Mesenchymal stem cell (in vitro differentiated cells and primary cell): ENCODE measurements at regions not wholly inside any gene's neighbourhood (a gene's known extent, or its start where the extent isn't known, plus 50 kb on each side); places are given as distances from the start of the nearest gene placed in this dataset.

ENCODE experiments used
- DNase-seq: peaks from one replicate; pipeline ENCODE4 v3.0.0-alpha.2; 2013
- H2AFZ ChIP-seq: one replicate; pipeline ENCODE4 v1.6.1; 2013; ENCODE audit warnings: low read depth, mild to moderate bottlenecking, control low read depth, inconsistent platforms, low read length, moderate library complexity
- H2AK5ac ChIP-seq: 2 replicates; pipeline ENCODE4 v1.6.1; 2013; ENCODE audit warnings: low read length, moderate library complexity, mild to moderate bottlenecking, inconsistent platforms; ENCODE audit not compliant: severe bottlenecking
- H2BK120ac ChIP-seq: one replicate; pipeline ENCODE4 v1.6.1; 2013; ENCODE audit warnings: low read depth, mild to moderate bottlenecking, inconsistent platforms, low read length, moderate library complexity
- H2BK12ac ChIP-seq, 2 experiments: one replicate each; pipeline ENCODE4 v1.6.1; 2013; ENCODE audit warnings: inconsistent platforms in 2 of 2, low read length in 2 of 2, mild to moderate bottlenecking in 2 of 2, moderate library complexity in 2 of 2, control low read depth in 1 of 2
- H2BK15ac ChIP-seq: one replicate; pipeline ENCODE4 v1.6.1; 2013; ENCODE audit warnings: mild to moderate bottlenecking, low read depth, inconsistent platforms; ENCODE audit not compliant: poor library complexity, severe bottlenecking
- H2BK5ac ChIP-seq: 2 replicates; pipeline ENCODE4 v1.6.1; 2013; ENCODE audit warnings: low read depth, mild to moderate bottlenecking, low read length, control low read depth, inconsistent platforms; ENCODE audit not compliant: poor library complexity, severe bottlenecking
- H3K14ac ChIP-seq, 2 experiments: one replicate each; pipeline ENCODE4 v1.6.1; 2013; ENCODE audit warnings: inconsistent platforms in 2 of 2, low read length in 2 of 2, control low read depth in 1 of 2, mild to moderate bottlenecking in 1 of 2, moderate library complexity in 1 of 2
- H3K18ac ChIP-seq, 2 experiments: one replicate each; pipeline ENCODE4 v1.6.1; 2013; ENCODE audit warnings: inconsistent platforms in 2 of 2, low read length in 2 of 2, control low read depth in 1 of 2, low read depth in 1 of 2, mild to moderate bottlenecking in 1 of 2
- H3K23ac ChIP-seq, 2 experiments: one replicate each; pipeline ENCODE4 v1.6.1; 2013; ENCODE audit warnings: inconsistent platforms in 2 of 2, low read length in 2 of 2, mild to moderate bottlenecking in 2 of 2, moderate library complexity in 2 of 2, control low read depth in 1 of 2
- H3K27ac ChIP-seq: 2 replicates; pipeline ENCODE4 v1.5.1; 2013; ENCODE audit warnings: mild to moderate bottlenecking, moderate library complexity, low read length, control low read depth, inconsistent platforms; ENCODE audit not compliant: poor library complexity, severe bottlenecking
- H3K27me3 ChIP-seq, 2 experiments: 2 replicates each; pipeline versions ENCODE4 v1.6.1 to v1.7.0; 2013; ENCODE audit warnings: low read length in 2 of 2, mild to moderate bottlenecking in 2 of 2, moderate library complexity in 2 of 2, control low read depth in 1 of 2, inconsistent platforms in 1 of 2; ENCODE audit not compliant: control insufficient read depth in 1 of 2, insufficient read depth in 1 of 2
- H3K36me3 ChIP-seq, 2 experiments: 2 replicates each; pipeline versions ENCODE4 v1.6.1 to v1.7.0; 2013; ENCODE audit warnings: low read length in 2 of 2, control low read depth in 1 of 2, inconsistent platforms in 1 of 2, low read depth in 1 of 2, mild to moderate bottlenecking in 1 of 2; ENCODE audit not compliant: insufficient read depth in 2 of 2, control insufficient read depth in 1 of 2
- H3K4ac ChIP-seq, 2 experiments: one replicate each; pipeline ENCODE4 v1.6.1; 2013; ENCODE audit warnings: inconsistent platforms in 2 of 2, low read length in 2 of 2, mild to moderate bottlenecking in 2 of 2, moderate library complexity in 2 of 2, control low read depth in 1 of 2, low read depth in 1 of 2
- H3K4me1 ChIP-seq: 2 replicates; pipeline ENCODE4 v1.6.1; 2013; ENCODE audit warnings: low read depth, low read length, control low read depth; ENCODE audit not compliant: control insufficient read depth, insufficient read depth
- H3K4me2 ChIP-seq: 2 replicates; pipeline ENCODE4 v1.6.1; 2013; ENCODE audit warnings: low read length, mild to moderate bottlenecking, inconsistent platforms; ENCODE audit not compliant: poor library complexity, severe bottlenecking
- H3K4me3 ChIP-seq, 2 experiments: 2 replicates each; pipeline versions ENCODE4 v1.5.1 to v1.7.0; 2013; ENCODE audit warnings: low read length in 2 of 2, mild to moderate bottlenecking in 2 of 2, control low read depth in 1 of 2, low read depth in 1 of 2; ENCODE audit not compliant: insufficient read depth in 1 of 2
- H3K79me1 ChIP-seq: replicated peaks from 2 replicates; pipeline ENCODE4 v1.6.1; 2013; ENCODE audit warnings: mild to moderate bottlenecking, control low read depth, low read length, inconsistent platforms; ENCODE audit not compliant: poor library complexity, severe bottlenecking
- H3K9ac ChIP-seq: 2 replicates; pipeline ENCODE4 v1.7.0; 2013; ENCODE audit warnings: mild to moderate bottlenecking, low read length, moderate library complexity
- H3K9me3 ChIP-seq: 2 replicates; pipeline ENCODE4 v1.7.0; 2013; ENCODE audit warnings: mild to moderate bottlenecking, low read length; ENCODE audit not compliant: control insufficient read depth
- H4K8ac ChIP-seq: one replicate; pipeline ENCODE4 v1.6.1; 2013; ENCODE audit warnings: inconsistent platforms, mild to moderate bottlenecking, low read length, moderate library complexity
- H4K91ac ChIP-seq: one replicate; pipeline ENCODE4 v1.6.1; 2013; ENCODE audit warnings: mild to moderate bottlenecking, low read length, inconsistent platforms
- WGBS: methylation state at CpG from one replicate; pipeline ENCODE4 v1.1.7; 2013; ENCODE audit warnings: mixed read lengths; 5-methylcytosine and 5-hydroxymethylcytosine counted together

- H3K4me3 ChIP-seq = no peak overlapping the region
- H3K9me3 ChIP-seq = no peaks in the 10 kb centered on the region
- no peak overlapping the region for H4K8ac ChIP-seq
- H2BK12ac ChIP-seq = no peak overlapping the region
- no peaks in the 10 kb centered on the region for H3K27me3 ChIP-seq
- no peak overlapping the region for H3K4ac ChIP-seq
- H3K14ac ChIP-seq = no peak overlapping the region
- H2BK5ac ChIP-seq = no peak overlapping the region
- H3K9ac ChIP-seq = no peak overlapping the region
- H3K79me1 ChIP-seq = no peaks in the 10 kb centered on the region
- DNase-seq = no peak
- H3K18ac ChIP-seq = no peak overlapping the region
- H4K91ac ChIP-seq = no peak overlapping the region
- H2BK120ac ChIP-seq = no peak overlapping the region
- no peaks in the 10 kb centered on the region for H3K36me3 ChIP-seq
- H2BK15ac ChIP-seq = no peak overlapping the region
- WGBS = 93% methylated on average over 5 of the region's 5 CpGs
- H3K27ac ChIP-seq = no peak overlapping the region
- no peak overlapping the region for H2AK5ac ChIP-seq
- H3K4me2 ChIP-seq = no peak overlapping the region
- H2AFZ ChIP-seq = no peak overlapping the region
- no peaks in the 10 kb centered on the region for H3K4me1 ChIP-seq
- H3K23ac ChIP-seq = no peak overlapping the region
Observed at GRCh38 chr10:36783400-36783799, 342.0 kb upstream of the ANKRD30A start.

GRCh38 chr10:36781570-36781969 lies 343.8 kb upstream of the ANKRD30A start:
- no peaks in the 10 kb centered on the region for H3K27me3 ChIP-seq
- H2AK5ac ChIP-seq = no peak overlapping the region
- H4K91ac ChIP-seq = no peak overlapping the region
- no peaks in the 10 kb centered on the region for H3K9me3 ChIP-seq
- no peak overlapping the region for H2BK120ac ChIP-seq
- no peak overlapping the region for H3K18ac ChIP-seq
- H3K14ac ChIP-seq = no peak overlapping the region
- H2AFZ ChIP-seq = no peak overlapping the region
- no peak overlapping the region for H2BK12ac ChIP-seq
- no peaks in the 10 kb centered on the region for H3K79me1 ChIP-seq
- no peak overlapping the region for H2BK15ac ChIP-seq
- no peaks in the 10 kb centered on the region for H3K4me1 ChIP-seq
- H3K36me3 ChIP-seq = no peaks in the 10 kb centered on the region
- no peak overlapping the region for H3K27ac ChIP-seq
- 96% methylated on average over 4 of the region's 5 CpGs for WGBS
- H3K4ac ChIP-seq = no peak overlapping the region
- no peak overlapping the region for H4K8ac ChIP-seq
- DNase-seq = no peak
- no peak overlapping the region for H3K4me3 ChIP-seq
- H3K23ac ChIP-seq = no peak overlapping the region
- no peak overlapping the region for H2BK5ac ChIP-seq
- no peak overlapping the region for H3K9ac ChIP-seq
- no peak overlapping the region for H3K4me2 ChIP-seq

DNA sequence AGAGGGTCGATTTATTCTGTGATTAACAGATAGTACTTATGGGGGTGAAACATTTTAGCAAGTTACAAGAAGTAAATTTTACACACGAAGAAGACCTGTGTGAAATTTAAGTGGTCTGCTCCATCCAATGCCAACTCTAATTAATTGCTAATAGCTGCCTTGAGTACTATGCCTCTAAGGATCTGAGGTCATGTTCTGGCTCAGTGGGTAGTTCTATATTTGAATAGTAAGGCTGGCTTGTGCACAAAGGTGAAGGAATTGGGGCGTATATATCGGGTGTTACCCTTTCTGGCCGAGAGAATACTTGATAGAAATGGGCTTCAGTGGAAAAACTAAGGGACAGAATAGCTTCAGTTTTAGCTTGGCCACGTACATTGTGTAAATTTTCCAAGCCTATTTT lies 345.2 kb upstream of the ANKRD30A start:
- no peaks in the 10 kb centered on the region for H3K27me3 ChIP-seq
- H3K14ac ChIP-seq = no peak overlapping the region
- H2BK15ac ChIP-seq = no peak overlapping the region
- H4K8ac ChIP-seq = no peak overlapping the region
- H3K18ac ChIP-seq = no peak overlapping the region
- H3K4me3 ChIP-seq = no peak overlapping the region
- H3K27ac ChIP-seq = no peak overlapping the region
- H3K36me3 ChIP-seq = no peaks in the 10 kb centered on the region
- no peak overlapping the region for H2BK5ac ChIP-seq
- no peak overlapping the region for H2AFZ ChIP-seq
- H3K79me1 ChIP-seq = no peaks in the 10 kb centered on the region
- H3K9me3 ChIP-seq = no peaks in the 10 kb centered on the region
- no peak overlapping the region for H3K9ac ChIP-seq
- no peak overlapping the region for H2BK12ac ChIP-seq
- H3K23ac ChIP-seq = no peak overlapping the region
- no peak overlapping the region for H3K4ac ChIP-seq
- no peak overlapping the region for H4K91ac ChIP-seq
- no peak overlapping the region for H2AK5ac ChIP-seq
- H2BK120ac ChIP-seq = no peak overlapping the region
- WGBS = 85% methylated on average over 6 of the region's 6 CpGs
- no peaks in the 10 kb centered on the region for H3K4me1 ChIP-seq
- no peak overlapping the region for H3K4me2 ChIP-seq
- no peak for DNase-seq

DNA sequence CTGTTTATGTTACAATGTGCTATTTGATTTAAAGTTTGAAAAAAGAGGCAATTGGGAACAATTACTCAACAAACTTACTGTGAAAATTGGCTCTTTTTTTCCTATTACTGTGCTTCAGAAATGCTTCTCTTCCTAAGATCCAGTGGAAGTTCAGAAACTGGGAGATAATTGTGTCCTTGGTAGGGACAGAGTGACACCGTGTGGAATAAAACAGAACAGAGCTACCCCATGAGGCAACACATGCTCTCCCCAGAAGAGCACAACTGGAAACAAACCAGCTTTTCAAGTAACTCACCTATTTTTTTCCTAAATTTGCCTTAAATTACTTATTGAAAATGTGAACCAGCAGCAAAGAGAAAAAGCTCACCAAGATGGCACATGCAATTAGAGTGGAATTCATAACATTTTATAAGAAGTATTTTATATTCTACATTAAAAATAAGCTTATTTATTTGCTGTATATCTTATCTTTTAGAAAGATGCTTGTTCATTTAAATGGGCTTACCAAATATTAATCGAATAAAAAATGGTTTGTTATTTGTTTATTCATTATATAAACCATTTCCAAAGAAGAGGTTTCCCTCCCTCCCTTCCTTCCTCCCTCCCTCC lies 346.1 kb upstream of the ANKRD30A start:
- Histone ChIP-seq H3K9ac (no peak overlapping the region), H3K27me3 (no peaks in the 10 kb centered on the region), H3K18ac (no peak overlapping the region), H4K8ac (no peak overlapping the region), H3K9me3 (no peaks in the 10 kb centered on the region), H3K79me1 (no peaks in the 10 kb centered on the region), H4K91ac (no peak overlapping the region), H2BK120ac (no peak overlapping the region), H3K4me3 (no peak overlapping the region), H2BK12ac (no peak overlapping the region), H3K4me1 (no peaks in the 10 kb centered on the region), H2AK5ac (no peak overlapping the region), H3K27ac (no peak overlapping the region), H2BK15ac (no peak overlapping the region), H3K4ac (no peak overlapping the region), H3K14ac (no peak overlapping the region), H2AFZ (no peak overlapping the region), H3K23ac (no peak overlapping the region), H3K36me3 (no peaks in the 10 kb centered on the region), H3K4me2 (no peak overlapping the region), H2BK5ac (no peak overlapping the region)
- DNase-seq = peak; percentile 83
- 0% methylated on average over 1 of the region's 2 CpGs for WGBS
